Stomach (tissue), 4 donors: ENCODE measurements at regions not wholly inside any gene's neighbourhood (a gene's known extent, or its start where the extent isn't known, plus 50 kb on each side); places are given as distances from the start of the nearest gene placed in this dataset.

Source experiments
- EP300 ChIP-seq: sonication (generic); formaldehyde crosslinking; IDR thresholded peaks from one replicate; pipeline ENCODE4 v1.6.1; 2017; ENCODE audit warnings: antibody characterized with exemption
- POLR2AphosphoS5 ChIP-seq, 3 donors: sonication (generic); formaldehyde crosslinking; IDR thresholded peaks; one replicate each; pipeline ENCODE4 v1.6.1; 2016; ENCODE audit warnings: antibody characterized with exemption in 3 of 3
- TF ChIP-seq, protein P1 (sequence below), 7 experiments: fragments of 450-650 bp in 4 of 7; fragments of 200-600 bp in 3 of 7; sonication (generic) in 3 of 7; IDR thresholded peaks; one replicate each; pipeline ENCODE4 v1.5.1; 2016 to 2019; ENCODE audit warnings: antibody characterized with exemption in 7 of 7, control low read depth in 2 of 7, mild to moderate bottlenecking in 1 of 7

DNA sequence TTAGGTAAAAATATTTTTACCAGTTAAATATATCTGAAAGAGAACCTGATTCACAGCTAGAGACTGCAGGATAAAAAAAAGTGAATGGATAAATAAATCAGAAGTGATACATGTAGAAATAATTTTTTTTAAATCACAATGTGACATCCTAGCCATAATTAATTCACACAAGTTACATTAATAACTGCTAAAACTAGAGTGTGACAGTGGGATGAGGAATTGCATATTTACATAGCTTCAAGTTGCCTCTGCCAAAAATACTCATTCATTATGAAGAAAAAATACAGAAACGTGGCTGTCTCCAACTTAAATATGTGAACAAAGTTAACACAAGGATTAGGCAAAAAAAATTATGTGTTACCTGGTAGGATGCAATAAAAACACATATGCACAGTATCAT lies 473.5 kb upstream of the SEMA3A start:
- TF ChIP-seq POLR2AphosphoS5 (IDR thresholded peaks at IDR 0.05) (no peak), EP300 (no peak)
- TF ChIP-seq, protein P1, sequence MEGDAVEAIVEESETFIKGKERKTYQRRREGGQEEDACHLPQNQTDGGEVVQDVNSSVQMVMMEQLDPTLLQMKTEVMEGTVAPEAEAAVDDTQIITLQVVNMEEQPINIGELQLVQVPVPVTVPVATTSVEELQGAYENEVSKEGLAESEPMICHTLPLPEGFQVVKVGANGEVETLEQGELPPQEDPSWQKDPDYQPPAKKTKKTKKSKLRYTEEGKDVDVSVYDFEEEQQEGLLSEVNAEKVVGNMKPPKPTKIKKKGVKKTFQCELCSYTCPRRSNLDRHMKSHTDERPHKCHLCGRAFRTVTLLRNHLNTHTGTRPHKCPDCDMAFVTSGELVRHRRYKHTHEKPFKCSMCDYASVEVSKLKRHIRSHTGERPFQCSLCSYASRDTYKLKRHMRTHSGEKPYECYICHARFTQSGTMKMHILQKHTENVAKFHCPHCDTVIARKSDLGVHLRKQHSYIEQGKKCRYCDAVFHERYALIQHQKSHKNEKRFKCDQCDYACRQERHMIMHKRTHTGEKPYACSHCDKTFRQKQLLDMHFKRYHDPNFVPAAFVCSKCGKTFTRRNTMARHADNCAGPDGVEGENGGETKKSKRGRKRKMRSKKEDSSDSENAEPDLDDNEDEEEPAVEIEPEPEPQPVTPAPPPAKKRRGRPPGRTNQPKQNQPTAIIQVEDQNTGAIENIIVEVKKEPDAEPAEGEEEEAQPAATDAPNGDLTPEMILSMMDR (IDR thresholded peaks at IDR 0.05), result no peak
